IMR-90 (cell line): ENCODE measurements at regions not wholly inside any gene's neighbourhood (a gene's known extent, or its start where the extent isn't known, plus 50 kb on each side); places are given as distances from the start of the nearest gene placed in this dataset.

Experiments
- ATAC-seq: fragments of 200-7000 bp; cut with Tn5 transposase; 2 replicates; pipeline ENCODE4 v1.9.1; 2020; ENCODE audit warnings: low read depth, mild to moderate bottlenecking, moderate library complexity
- BruUV-seq: library from RNA; stranded (reverse); fragments of 400-500 nt; replicated peaks from 2 replicates; lab custom pipeline; 2021; lab: Mats Ljungman, UMichigan
- CTCF ChIA-PET: fragments of 300-600 bp; formaldehyde crosslinking; extraction: SDS; loops from one replicate; lab custom pipeline; 2021; ENCODE audit warnings: antibody characterized with exemption; lab: Yijun Ruan, JAX
- POLR2A ChIA-PET: fragments of 300-600 bp; sonication (Branson Sonifier 250); formaldehyde crosslinking; loops from one replicate; lab custom pipeline; 2022; ENCODE audit warnings: antibody characterized with exemption; ENCODE audit not compliant: unreplicated experiment; lab: Charles Lee
- DNase-seq: peaks from one replicate; pipeline ENCODE4 v3.0.0; 2013
- H2AFZ ChIP-seq: replicated peaks from 2 replicates; pipeline ENCODE3; 2013; ENCODE audit warnings: low read length, mild to moderate bottlenecking; ENCODE audit not compliant: poor library complexity
- H2AK5ac ChIP-seq: 2 replicates; pipeline ENCODE4 v1.6.1; 2013; ENCODE audit warnings: low read depth, low read length, inconsistent platforms
- H2AK9ac ChIP-seq: replicated peaks from 2 replicates; pipeline ENCODE3; 2013; ENCODE audit warnings: mild to moderate bottlenecking, low read depth, low read length, moderate library complexity; ENCODE audit not compliant: poor library complexity
- H2BK120ac ChIP-seq: 2 replicates; pipeline ENCODE4 v1.6.1; 2013; ENCODE audit warnings: low read depth, low read length, inconsistent platforms
- H2BK15ac ChIP-seq: 3 replicates; pipeline ENCODE4 v1.6.1; 2013; ENCODE audit warnings: low read depth, low read length, inconsistent platforms
- H2BK20ac ChIP-seq: 2 replicates; pipeline ENCODE4 v1.6.1; 2013; ENCODE audit warnings: low read depth, mild to moderate bottlenecking, inconsistent platforms, low read length, moderate library complexity
- H2BK5ac ChIP-seq: 2 replicates; pipeline ENCODE4 v1.6.1; 2013; ENCODE audit warnings: mild to moderate bottlenecking, low read depth, low read length, inconsistent platforms; ENCODE audit not compliant: poor library complexity, severe bottlenecking
- H3K14ac ChIP-seq: replicated peaks from 2 replicates; pipeline ENCODE4 v1.6.1; 2013; ENCODE audit warnings: low read depth, low read length, inconsistent platforms
- H3K18ac ChIP-seq: 2 replicates; pipeline ENCODE4 v1.6.1; 2013; ENCODE audit warnings: low read depth, low read length, control low read depth
- H3K23ac ChIP-seq: 2 replicates; pipeline ENCODE4 v1.6.1; 2013; ENCODE audit warnings: low read depth, low read length, inconsistent platforms
- H3K27ac ChIP-seq: 2 replicates; pipeline ENCODE4 v1.5.1; 2013; ENCODE audit warnings: mild to moderate bottlenecking, control low read depth, low read length; ENCODE audit not compliant: insufficient read depth
- H3K27me3 ChIP-seq: 2 replicates; pipeline ENCODE4 v1.6.1; 2013; ENCODE audit warnings: low read length; ENCODE audit not compliant: control insufficient read depth, insufficient read depth
- H3K36me3 ChIP-seq: 2 replicates; pipeline ENCODE4 v1.6.1; 2013; ENCODE audit warnings: low read length, mixed read lengths; ENCODE audit not compliant: control insufficient read depth, insufficient read depth
- H3K4ac ChIP-seq: 2 replicates; pipeline ENCODE4 v1.6.1; 2013; ENCODE audit warnings: low read depth, low read length, inconsistent platforms
- H3K4me1 ChIP-seq: 2 replicates; pipeline ENCODE4 v1.6.1; 2013; ENCODE audit warnings: low read length, mixed read lengths; ENCODE audit not compliant: control insufficient read depth, insufficient read depth
- H3K4me2 ChIP-seq: 2 replicates; pipeline ENCODE4 v1.6.1; 2013; ENCODE audit warnings: low read depth, mild to moderate bottlenecking, control low read depth, low read length, moderate library complexity
- H3K4me3 ChIP-seq: 2 replicates; pipeline ENCODE4 v1.5.1; 2013; ENCODE audit warnings: low read depth, mild to moderate bottlenecking, control low read depth, low read length, moderate library complexity; ENCODE audit not compliant: insufficient read depth
- H3K56ac ChIP-seq: 2 replicates; pipeline ENCODE4 v1.6.1; 2013; ENCODE audit warnings: low read length, inconsistent platforms; ENCODE audit not compliant: insufficient read depth; ENCODE audit errors: extremely low read depth
- H3K79me1 ChIP-seq, 2 experiments: 2 replicates each; pipeline ENCODE4 v1.6.1; 2013; ENCODE audit warnings: low read length in 2 of 2, inconsistent platforms in 1 of 2, low read depth in 1 of 2
- H3K9ac ChIP-seq: 2 replicates; pipeline ENCODE4 v1.6.1; 2013; ENCODE audit warnings: low read depth, low read length, control low read depth
- H3K9me1 ChIP-seq: 2 replicates; pipeline ENCODE4 v1.6.1; 2013; ENCODE audit warnings: low read length, inconsistent platforms; ENCODE audit not compliant: insufficient read depth
- H3K9me3 ChIP-seq: 2 replicates; pipeline ENCODE4 v1.6.1; 2013; ENCODE audit warnings: low read length; ENCODE audit not compliant: control insufficient read depth, insufficient read depth
- H4K20me1 ChIP-seq: 2 replicates; pipeline ENCODE4 v1.6.1; 2013; ENCODE audit warnings: low read length, inconsistent platforms; ENCODE audit not compliant: insufficient read depth
- H4K5ac ChIP-seq: 2 replicates; pipeline ENCODE4 v1.6.1; 2013; ENCODE audit warnings: mild to moderate bottlenecking, low read depth, low read length, control low read depth
- H4K8ac ChIP-seq, 2 experiments: 2 replicates each; pipeline ENCODE4 v1.6.1; 2013; ENCODE audit warnings: low read depth in 2 of 2, low read length in 2 of 2, control low read depth in 1 of 2, inconsistent platforms in 1 of 2
- H4K91ac ChIP-seq: 2 replicates; pipeline ENCODE4 v1.6.1; 2013; ENCODE audit warnings: low read depth, low read length, inconsistent platforms; ENCODE audit not compliant: insufficient read depth
- BHLHE40 ChIP-seq: fragments of 150-350 bp; IDR thresholded peaks from 2 replicates; pipeline ENCODE4 v1.6.1; 2016; ENCODE audit warnings: mild to moderate bottlenecking, low read depth, low read length
- CEBPB ChIP-seq: IDR thresholded peaks from 2 replicates; pipeline ENCODE4 v1.6.1; 2012; ENCODE audit warnings: low read depth, low read length, improper control_type of control experiment
- CHD1 ChIP-seq: IDR thresholded peaks from 2 replicates; pipeline ENCODE4 v1.6.1; 2012; ENCODE audit warnings: low read depth, low read length, improper control_type of control experiment
- FOS ChIP-seq: fragments of 150-350 bp; IDR thresholded peaks from 2 replicates; pipeline ENCODE4 v1.6.1; 2016; ENCODE audit warnings: low read depth, low read length
- MAFK ChIP-seq: IDR thresholded peaks from 2 replicates; pipeline ENCODE4 v1.6.1; 2012; ENCODE audit warnings: low read depth, low read length, improper control_type of control experiment
- MAZ ChIP-seq: IDR thresholded peaks from 2 replicates; pipeline ENCODE4 v1.6.1; 2012; ENCODE audit warnings: low read depth, mild to moderate bottlenecking, low read length, improper control_type of control experiment, moderate library complexity, borderline replicate concordance
- MXI1 ChIP-seq: IDR thresholded peaks from 2 replicates; pipeline ENCODE4 v1.6.1; 2012; ENCODE audit warnings: low read depth, mild to moderate bottlenecking, low read length, moderate library complexity, borderline replicate concordance
- NFE2L2 ChIP-seq: fragments of 150-350 bp; IDR thresholded peaks from 2 replicates; pipeline ENCODE4 v1.6.1; 2016; ENCODE audit warnings: low read depth, mild to moderate bottlenecking, low read length
- POLR2A ChIP-seq: IDR thresholded peaks from 2 replicates; pipeline ENCODE4 v1.6.1; 2012; ENCODE audit warnings: mild to moderate bottlenecking, low read depth, low read length
- RAD21 ChIP-seq: IDR thresholded peaks from 2 replicates; pipeline ENCODE4 v1.6.1; 2012; ENCODE audit warnings: low read length, improper control_type of control experiment
- RCOR1 ChIP-seq: IDR thresholded peaks from 2 replicates; pipeline ENCODE4 v1.6.1; 2012; ENCODE audit warnings: mild to moderate bottlenecking, low read length, improper control_type of control experiment; ENCODE audit not compliant: insufficient replicate concordance
- RFX5 ChIP-seq: IDR thresholded peaks from 2 replicates; pipeline ENCODE4 v1.8.0; 2012; ENCODE audit warnings: low read depth, mild to moderate bottlenecking, low read length, moderate library complexity
- SMC3 ChIP-seq: fragments of 150-350 bp; IDR thresholded peaks from 2 replicates; pipeline ENCODE4 v1.6.1; 2016; ENCODE audit warnings: low read depth, mild to moderate bottlenecking, antibody characterized with exemption, low read length, moderate library complexity
- WGBS, 2 experiments: methylation state at CpG; one replicate each; pipeline versions ENCODE4 v1.1.5 to v1.1.7; 2013; ENCODE audit warnings: missing lambda C conversion rate in 2 of 2; ENCODE audit not compliant: insufficient read length in 1 of 2; ENCODE audit errors: extremely low coverage in 2 of 2; 5-methylcytosine and 5-hydroxymethylcytosine counted together
- dilution Hi-C: fragments of 300-500 bp; cut with HindIII; formaldehyde crosslinking; loops from one replicate; pipeline ENCODE4 v1.14.3; 2018; ENCODE audit warnings: low sequenced_read_pairs; ENCODE audit not compliant: unreplicated experiment
- in situ Hi-C: fragments of 300-500 bp; cut with MboI; formaldehyde crosslinking; loops from 3 replicates; pipeline ENCODE4 v1.14.3; 2019; ENCODE audit warnings: low sequenced_read_pairs, inconsistent platforms, mixed read lengths
- intact Hi-C: fragments of 100-400 bp; cut with micrococcal nuclease; formaldehyde crosslinking; loops from 2 replicates; pipeline ENCODE4 v1.10.0; 2022
- TF ChIP-seq, protein P1 (sequence below): conservative IDR thresholded peaks from 2 replicates; pipeline ENCODE4 v1.5.1; 2012; ENCODE audit warnings: mild to moderate bottlenecking, low read depth, low read length, improper control_type of control experiment
- TF ChIP-seq, protein P2 (sequence below): fragments of 150-350 bp; IDR thresholded peaks from 2 replicates; pipeline ENCODE4 v1.6.1; 2016; ENCODE audit warnings: low read depth, mild to moderate bottlenecking, low read length, moderate library complexity, borderline replicate concordance
- TF ChIP-seq, protein P3 (sequence below): fragments of 150-350 bp; IDR thresholded peaks from 2 replicates; pipeline ENCODE4 v1.6.1; 2017; ENCODE audit warnings: mild to moderate bottlenecking, antibody characterized with exemption, low read length, low read depth

DNA sequence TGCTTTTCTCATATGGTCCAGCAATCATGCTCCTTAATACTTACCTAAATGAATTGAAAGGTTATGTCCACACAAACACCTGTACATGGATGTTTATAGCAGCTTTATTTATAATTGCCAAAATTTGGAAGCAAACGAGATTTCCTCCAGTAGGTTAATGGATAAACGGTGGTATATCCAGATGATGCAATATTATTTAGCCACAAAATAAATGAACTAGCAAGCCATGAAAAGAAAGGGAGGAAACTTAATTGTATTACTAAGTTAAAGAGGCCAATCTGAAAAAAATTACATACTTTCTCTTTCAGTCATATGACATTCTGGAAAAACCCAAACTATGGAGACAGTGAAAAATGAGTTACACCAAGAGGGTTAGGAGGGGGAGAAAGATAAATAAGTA lies 76.3 kb upstream of the LRRC7 start:
- Histone ChIP-seq H3K56ac (no peak overlapping the region), H3K4me3 (no peak overlapping the region), H3K9me3 (no peaks in the 10 kb centered on the region), H3K4me2 (no peak overlapping the region), H3K9me1 (no peaks in the 10 kb centered on the region), H3K9ac (no peak overlapping the region), H3K18ac (no peak overlapping the region), H3K14ac (no peak overlapping the region), H4K8ac (no peak overlapping the region), H2AK5ac (no peak overlapping the region), H3K36me3 (no peaks in the 10 kb centered on the region), H3K4ac (no peak overlapping the region), H2AK9ac (no peak overlapping the region), H3K79me1 (no peaks in the 10 kb centered on the region), H2BK5ac (no peak overlapping the region), H2BK15ac (no peak overlapping the region), H3K23ac (no peak overlapping the region), H3K4me1 (no peaks in the 10 kb centered on the region), H2AFZ (no peak overlapping the region), H4K20me1 (no peaks in the 10 kb centered on the region), H4K5ac (no peak overlapping the region), H2BK20ac (no peak overlapping the region), H4K91ac (no peak overlapping the region), H3K27ac (no peak overlapping the region), H3K27me3 (no peaks in the 10 kb centered on the region), H2BK120ac (no peak overlapping the region)
- intact Hi-C loops = no loop called here
- POLR2A ChIA-PET = no interaction called here
- CTCF ChIA-PET = no interaction called here
- ATAC-seq (no peak), DNase-seq (no peak)
- in situ Hi-C loops = no loop called here
- no TSS peak for BruUV-seq
- TF ChIP-seq, protein P1, sequence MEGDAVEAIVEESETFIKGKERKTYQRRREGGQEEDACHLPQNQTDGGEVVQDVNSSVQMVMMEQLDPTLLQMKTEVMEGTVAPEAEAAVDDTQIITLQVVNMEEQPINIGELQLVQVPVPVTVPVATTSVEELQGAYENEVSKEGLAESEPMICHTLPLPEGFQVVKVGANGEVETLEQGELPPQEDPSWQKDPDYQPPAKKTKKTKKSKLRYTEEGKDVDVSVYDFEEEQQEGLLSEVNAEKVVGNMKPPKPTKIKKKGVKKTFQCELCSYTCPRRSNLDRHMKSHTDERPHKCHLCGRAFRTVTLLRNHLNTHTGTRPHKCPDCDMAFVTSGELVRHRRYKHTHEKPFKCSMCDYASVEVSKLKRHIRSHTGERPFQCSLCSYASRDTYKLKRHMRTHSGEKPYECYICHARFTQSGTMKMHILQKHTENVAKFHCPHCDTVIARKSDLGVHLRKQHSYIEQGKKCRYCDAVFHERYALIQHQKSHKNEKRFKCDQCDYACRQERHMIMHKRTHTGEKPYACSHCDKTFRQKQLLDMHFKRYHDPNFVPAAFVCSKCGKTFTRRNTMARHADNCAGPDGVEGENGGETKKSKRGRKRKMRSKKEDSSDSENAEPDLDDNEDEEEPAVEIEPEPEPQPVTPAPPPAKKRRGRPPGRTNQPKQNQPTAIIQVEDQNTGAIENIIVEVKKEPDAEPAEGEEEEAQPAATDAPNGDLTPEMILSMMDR = no peak
- no peak for TF ChIP-seq BHLHE40
- TF ChIP-seq FOS = no peak
- no peak for TF ChIP-seq MAZ
- TF ChIP-seq, protein P2, sequence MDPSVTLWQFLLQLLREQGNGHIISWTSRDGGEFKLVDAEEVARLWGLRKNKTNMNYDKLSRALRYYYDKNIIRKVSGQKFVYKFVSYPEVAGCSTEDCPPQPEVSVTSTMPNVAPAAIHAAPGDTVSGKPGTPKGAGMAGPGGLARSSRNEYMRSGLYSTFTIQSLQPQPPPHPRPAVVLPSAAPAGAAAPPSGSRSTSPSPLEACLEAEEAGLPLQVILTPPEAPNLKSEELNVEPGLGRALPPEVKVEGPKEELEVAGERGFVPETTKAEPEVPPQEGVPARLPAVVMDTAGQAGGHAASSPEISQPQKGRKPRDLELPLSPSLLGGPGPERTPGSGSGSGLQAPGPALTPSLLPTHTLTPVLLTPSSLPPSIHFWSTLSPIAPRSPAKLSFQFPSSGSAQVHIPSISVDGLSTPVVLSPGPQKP = no peak
- no peak for TF ChIP-seq NFE2L2
- no peak for TF ChIP-seq MAFK
- no peak for TF ChIP-seq POLR2A
- TF ChIP-seq, protein P3, sequence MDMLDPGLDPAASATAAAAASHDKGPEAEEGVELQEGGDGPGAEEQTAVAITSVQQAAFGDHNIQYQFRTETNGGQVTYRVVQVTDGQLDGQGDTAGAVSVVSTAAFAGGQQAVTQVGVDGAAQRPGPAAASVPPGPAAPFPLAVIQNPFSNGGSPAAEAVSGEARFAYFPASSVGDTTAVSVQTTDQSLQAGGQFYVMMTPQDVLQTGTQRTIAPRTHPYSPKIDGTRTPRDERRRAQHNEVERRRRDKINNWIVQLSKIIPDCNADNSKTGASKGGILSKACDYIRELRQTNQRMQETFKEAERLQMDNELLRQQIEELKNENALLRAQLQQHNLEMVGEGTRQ = no peak
- no peak for TF ChIP-seq RFX5
- TF ChIP-seq CHD1 = no peak
- TF ChIP-seq CEBPB = no peak
- no peak for TF ChIP-seq RCOR1
- no peak for TF ChIP-seq RAD21
- no peak for TF ChIP-seq SMC3
- no peak for TF ChIP-seq MXI1
- dilution Hi-C loops = no loop called here
- no CpG with 5 or more reads among the region's 2 CpGs for WGBS, 2 experiments
